ENCODE measurements at regions not wholly inside any gene's neighbourhood (a gene's known extent, or its start where the extent isn't known, plus 50 kb on each side); places are given as distances from the start of the nearest gene placed in this dataset.

- TF ChIP-seq, protein P1, sequence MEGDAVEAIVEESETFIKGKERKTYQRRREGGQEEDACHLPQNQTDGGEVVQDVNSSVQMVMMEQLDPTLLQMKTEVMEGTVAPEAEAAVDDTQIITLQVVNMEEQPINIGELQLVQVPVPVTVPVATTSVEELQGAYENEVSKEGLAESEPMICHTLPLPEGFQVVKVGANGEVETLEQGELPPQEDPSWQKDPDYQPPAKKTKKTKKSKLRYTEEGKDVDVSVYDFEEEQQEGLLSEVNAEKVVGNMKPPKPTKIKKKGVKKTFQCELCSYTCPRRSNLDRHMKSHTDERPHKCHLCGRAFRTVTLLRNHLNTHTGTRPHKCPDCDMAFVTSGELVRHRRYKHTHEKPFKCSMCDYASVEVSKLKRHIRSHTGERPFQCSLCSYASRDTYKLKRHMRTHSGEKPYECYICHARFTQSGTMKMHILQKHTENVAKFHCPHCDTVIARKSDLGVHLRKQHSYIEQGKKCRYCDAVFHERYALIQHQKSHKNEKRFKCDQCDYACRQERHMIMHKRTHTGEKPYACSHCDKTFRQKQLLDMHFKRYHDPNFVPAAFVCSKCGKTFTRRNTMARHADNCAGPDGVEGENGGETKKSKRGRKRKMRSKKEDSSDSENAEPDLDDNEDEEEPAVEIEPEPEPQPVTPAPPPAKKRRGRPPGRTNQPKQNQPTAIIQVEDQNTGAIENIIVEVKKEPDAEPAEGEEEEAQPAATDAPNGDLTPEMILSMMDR (IDR thresholded peaks at IDR 0.05), result no peak
- TF ChIP-seq POLR2AphosphoS5 (IDR thresholded peaks at IDR 0.05; ENCODE audit: low read depth, low read length) (no peak), YY1 (IDR thresholded peaks at IDR 0.05; ENCODE audit: low read depth) (no peak), SIN3A (IDR thresholded peaks at IDR 0.05; ENCODE audit: borderline replicate concordance, low read depth, low read length) (no peak), RAD21 (IDR thresholded peaks at IDR 0.05; ENCODE audit: low read length) (no peak), JUND (IDR thresholded peaks at IDR 0.05) (no peak), TAF1 (IDR thresholded peaks at IDR 0.05; ENCODE audit: borderline replicate concordance, low read depth, low read length) (no peak), EP300 (IDR thresholded peaks at IDR 0.05; ENCODE audit: borderline replicate concordance in 1 of 2, low read depth in 1 of 2, low read length in 1 of 2) (no peak), FOXM1 (IDR thresholded peaks at IDR 0.05; ENCODE audit: low read depth) (no peak), EZH2phosphoT487 (IDR thresholded peaks at IDR 0.05; ENCODE audit: borderline replicate concordance, low read depth) (no peak), FOXJ3 (CRISPR knock-in tag; IDR thresholded peaks at IDR 0.05) (no peak), USF2 (IDR thresholded peaks at IDR 0.05; ENCODE audit: borderline replicate concordance, low read depth, low read length) (no peak)
- TF ChIP-seq, protein P2, sequence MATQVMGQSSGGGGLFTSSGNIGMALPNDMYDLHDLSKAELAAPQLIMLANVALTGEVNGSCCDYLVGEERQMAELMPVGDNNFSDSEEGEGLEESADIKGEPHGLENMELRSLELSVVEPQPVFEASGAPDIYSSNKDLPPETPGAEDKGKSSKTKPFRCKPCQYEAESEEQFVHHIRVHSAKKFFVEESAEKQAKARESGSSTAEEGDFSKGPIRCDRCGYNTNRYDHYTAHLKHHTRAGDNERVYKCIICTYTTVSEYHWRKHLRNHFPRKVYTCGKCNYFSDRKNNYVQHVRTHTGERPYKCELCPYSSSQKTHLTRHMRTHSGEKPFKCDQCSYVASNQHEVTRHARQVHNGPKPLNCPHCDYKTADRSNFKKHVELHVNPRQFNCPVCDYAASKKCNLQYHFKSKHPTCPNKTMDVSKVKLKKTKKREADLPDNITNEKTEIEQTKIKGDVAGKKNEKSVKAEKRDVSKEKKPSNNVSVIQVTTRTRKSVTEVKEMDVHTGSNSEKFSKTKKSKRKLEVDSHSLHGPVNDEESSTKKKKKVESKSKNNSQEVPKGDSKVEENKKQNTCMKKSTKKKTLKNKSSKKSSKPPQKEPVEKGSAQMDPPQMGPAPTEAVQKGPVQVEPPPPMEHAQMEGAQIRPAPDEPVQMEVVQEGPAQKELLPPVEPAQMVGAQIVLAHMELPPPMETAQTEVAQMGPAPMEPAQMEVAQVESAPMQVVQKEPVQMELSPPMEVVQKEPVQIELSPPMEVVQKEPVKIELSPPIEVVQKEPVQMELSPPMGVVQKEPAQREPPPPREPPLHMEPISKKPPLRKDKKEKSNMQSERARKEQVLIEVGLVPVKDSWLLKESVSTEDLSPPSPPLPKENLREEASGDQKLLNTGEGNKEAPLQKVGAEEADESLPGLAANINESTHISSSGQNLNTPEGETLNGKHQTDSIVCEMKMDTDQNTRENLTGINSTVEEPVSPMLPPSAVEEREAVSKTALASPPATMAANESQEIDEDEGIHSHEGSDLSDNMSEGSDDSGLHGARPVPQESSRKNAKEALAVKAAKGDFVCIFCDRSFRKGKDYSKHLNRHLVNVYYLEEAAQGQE (IDR thresholded peaks at IDR 0.05; ENCODE audit: low read depth, low read length), result no peak
- TF ChIP-seq, protein P3, sequence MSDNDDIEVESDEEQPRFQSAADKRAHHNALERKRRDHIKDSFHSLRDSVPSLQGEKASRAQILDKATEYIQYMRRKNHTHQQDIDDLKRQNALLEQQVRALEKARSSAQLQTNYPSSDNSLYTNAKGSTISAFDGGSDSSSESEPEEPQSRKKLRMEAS (IDR thresholded peaks at IDR 0.05; ENCODE audit: low read depth), result no peak
Observed at GRCh38 chr15:54803987-54804386, 392.8 kb downstream of the RSL24D1 start.
